Muscle layer of duodenum (tissue), 2 donors: ENCODE measurements at regions not wholly inside any gene's neighbourhood (a gene's known extent, or its start where the extent isn't known, plus 50 kb on each side); places are given as distances from the start of the nearest gene placed in this dataset.

Source experiments
- H3K27ac ChIP-seq: one replicate; pipeline ENCODE4 v1.7.0; 2013; ENCODE audit warnings: mild to moderate bottlenecking, low read length
- H3K27me3 ChIP-seq: one replicate; pipeline ENCODE4 v1.7.0; 2013; ENCODE audit warnings: low read depth, mild to moderate bottlenecking, control low read depth, low read length
- H3K36me3 ChIP-seq, 2 donors: one replicate each; pipeline ENCODE4 v1.7.0; 2013; ENCODE audit warnings: low read length in 2 of 2, control low read depth in 1 of 2, mild to moderate bottlenecking in 1 of 2; ENCODE audit not compliant: insufficient read depth in 2 of 2, control insufficient read depth in 1 of 2
- H3K4me1 ChIP-seq, 2 donors: one replicate each; pipeline ENCODE4 v1.7.0; 2013; ENCODE audit warnings: low read length in 2 of 2, mild to moderate bottlenecking in 2 of 2, control low read depth in 1 of 2, moderate library complexity in 1 of 2; ENCODE audit not compliant: insufficient read depth in 2 of 2, control insufficient read depth in 1 of 2
- H3K4me3 ChIP-seq, 2 donors: one replicate each; pipeline ENCODE4 v1.7.0; 2013; ENCODE audit warnings: low read length in 2 of 2, low read depth in 1 of 2, mild to moderate bottlenecking in 1 of 2
- H3K9me3 ChIP-seq, 2 donors: one replicate each; pipeline ENCODE4 v1.7.0; 2013; ENCODE audit warnings: low read length in 2 of 2, control low read depth in 1 of 2, mild to moderate bottlenecking in 1 of 2; ENCODE audit not compliant: control insufficient read depth in 1 of 2
- donor health status: healthy.

DNA sequence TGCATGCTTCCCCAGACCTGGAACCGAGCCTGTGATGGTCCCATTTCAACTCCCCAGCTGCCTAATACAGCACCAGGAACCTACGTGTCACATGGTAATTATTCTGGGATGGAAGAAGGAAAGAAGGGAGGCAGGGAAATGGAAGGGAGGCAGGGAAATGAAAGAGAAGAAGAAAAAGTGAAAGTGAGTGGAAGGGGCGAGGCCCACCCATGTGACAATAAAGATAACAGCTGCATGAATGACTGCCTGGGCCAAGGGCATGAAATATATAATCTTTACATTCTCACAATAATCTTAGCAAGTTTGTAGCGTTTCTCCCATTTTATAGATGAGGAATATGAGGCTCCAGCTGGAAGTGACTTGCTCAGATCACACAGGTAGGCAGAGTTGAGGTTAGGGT, 245.0 kb upstream of the PWP1 start:
- Histone ChIP-seq H3K9me3 (no peaks in the 10 kb centered on the region), H3K4me3 (no peak overlapping the region), H3K27me3 (no peaks in the 10 kb centered on the region), H3K36me3 (no peaks in the 10 kb centered on the region), H3K4me1 (no peaks in the 10 kb centered on the region), H3K27ac (no peak overlapping the region)

DNA sequence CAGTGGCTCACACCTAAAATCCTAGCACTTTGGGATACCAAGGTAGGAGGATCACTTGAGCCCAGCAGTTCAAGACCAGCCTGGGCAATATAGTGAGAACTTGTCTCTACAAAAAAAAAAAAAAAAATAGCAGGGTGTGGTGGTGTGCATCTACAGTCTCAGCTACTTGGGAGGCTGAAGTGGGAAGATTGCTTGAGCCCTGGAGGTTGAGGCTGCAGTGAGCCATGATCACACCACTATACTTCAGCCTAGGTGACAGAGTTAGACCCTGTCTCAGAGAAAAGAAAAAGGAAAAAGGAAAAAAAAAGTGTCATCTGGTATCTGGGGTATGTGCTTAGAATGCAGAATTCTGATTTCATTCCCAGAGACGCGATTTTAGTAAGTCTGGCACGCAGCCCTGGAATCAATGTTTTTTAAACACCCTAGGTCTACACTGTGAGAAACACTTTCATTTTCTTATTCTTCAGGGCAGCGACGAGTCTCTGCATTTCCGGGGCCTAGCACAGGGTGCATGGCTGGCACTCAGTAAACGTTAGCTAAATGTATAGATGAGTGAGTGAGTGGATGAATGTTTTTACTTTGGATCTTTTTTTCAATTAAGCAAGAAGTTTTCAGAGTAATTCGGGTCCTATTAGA, 243.8 kb upstream of the PWP1 start:
- no peaks in the 10 kb centered on the region for H3K36me3 ChIP-seq
- no peaks in the 10 kb centered on the region for H3K9me3 ChIP-seq
- no peaks in the 10 kb centered on the region for H3K4me1 ChIP-seq
- no peaks in the 10 kb centered on the region for H3K27me3 ChIP-seq
- H3K27ac ChIP-seq, result peak overlapping the region; percentile 34
- peak overlapping the region; percentile 13 to 45 for H3K4me3 ChIP-seq

DNA sequence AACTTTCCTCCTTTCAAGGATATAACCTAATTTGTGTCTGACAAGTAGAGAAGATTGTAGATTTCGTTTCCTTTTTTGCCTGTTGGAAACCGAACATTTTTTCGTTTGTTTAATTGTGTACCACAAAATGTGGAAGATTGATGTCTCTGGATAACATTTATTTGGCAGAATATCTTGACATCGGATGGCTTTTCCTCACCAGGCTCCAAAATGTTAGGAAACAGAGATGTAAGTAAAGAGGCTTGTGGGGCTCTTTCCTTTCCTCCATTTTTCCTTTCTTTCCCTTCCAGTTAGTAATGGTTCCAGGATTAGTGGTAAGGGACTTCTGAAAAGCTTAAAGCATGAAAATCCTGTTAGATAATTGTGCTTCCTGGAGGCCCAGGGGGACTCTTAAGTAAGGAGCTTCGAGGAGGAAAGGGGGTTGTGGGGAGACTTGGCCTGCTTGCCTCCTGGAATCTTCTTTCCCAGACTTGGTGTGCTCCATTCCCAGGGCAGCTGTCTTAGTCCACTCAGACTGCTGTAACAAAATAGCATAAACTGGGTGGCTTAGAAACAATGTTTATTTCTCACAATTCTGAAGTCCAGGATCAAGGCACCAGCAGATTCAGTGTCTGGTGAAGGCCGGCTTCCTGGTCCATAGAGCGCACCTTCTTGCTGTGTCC, 243.1 kb upstream of the PWP1 start:
- peak overlapping the region; percentile 34 for H3K27ac ChIP-seq
- H3K27me3 ChIP-seq, result no peaks in the 10 kb centered on the region
- H3K4me1 ChIP-seq, result no peaks in the 10 kb centered on the region
- H3K4me3 ChIP-seq, result peak overlapping the region in 1 of 2 donors; percentile 13
- no peaks in the 10 kb centered on the region for H3K36me3 ChIP-seq
- H3K9me3 ChIP-seq, result no peaks in the 10 kb centered on the region

DNA sequence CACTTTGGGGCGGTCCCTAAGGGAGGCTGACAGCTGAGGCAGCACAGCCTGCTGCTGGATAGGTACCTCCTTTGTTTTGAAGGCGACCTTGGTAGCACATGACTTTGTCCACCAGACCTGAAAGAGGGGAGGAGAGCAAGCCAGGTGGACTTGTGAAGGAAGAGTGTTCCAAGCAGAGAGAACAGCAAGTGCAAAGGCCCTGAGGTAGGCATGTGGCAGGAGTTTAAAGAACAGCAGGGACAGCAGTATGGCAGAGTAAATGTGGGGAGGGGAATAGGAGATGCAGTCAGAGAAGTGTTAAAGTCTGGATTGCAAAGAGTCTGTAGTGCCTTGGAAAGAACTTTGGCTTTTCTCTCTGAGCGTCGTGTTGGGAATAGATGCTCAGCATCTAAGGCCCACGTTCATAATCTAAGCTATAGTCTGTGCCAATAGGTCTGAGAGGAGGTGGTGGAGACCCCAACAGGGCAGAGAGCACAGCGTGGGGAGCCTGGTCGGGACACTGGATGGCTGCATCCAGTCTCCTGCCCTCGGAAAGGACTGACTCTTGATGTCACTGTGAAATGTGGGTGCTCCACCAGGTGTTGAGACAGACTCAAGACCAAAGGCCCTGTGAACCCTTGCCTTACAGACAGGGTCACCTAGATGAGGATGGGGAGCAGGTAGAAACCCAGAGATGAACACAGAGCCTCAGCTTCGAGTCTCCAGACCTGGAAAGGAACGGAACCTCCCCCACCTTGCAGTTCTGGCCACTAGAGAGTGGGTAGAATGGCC, 242.1 kb upstream of the PWP1 start:
- Histone ChIP-seq H3K27me3 (no peaks in the 10 kb centered on the region), H3K27ac (no peak overlapping the region), H3K9me3 (no peaks in the 10 kb centered on the region), H3K36me3 (no peaks in the 10 kb centered on the region), H3K4me3 (no peak overlapping the region), H3K4me1 (no peaks in the 10 kb centered on the region)

DNA sequence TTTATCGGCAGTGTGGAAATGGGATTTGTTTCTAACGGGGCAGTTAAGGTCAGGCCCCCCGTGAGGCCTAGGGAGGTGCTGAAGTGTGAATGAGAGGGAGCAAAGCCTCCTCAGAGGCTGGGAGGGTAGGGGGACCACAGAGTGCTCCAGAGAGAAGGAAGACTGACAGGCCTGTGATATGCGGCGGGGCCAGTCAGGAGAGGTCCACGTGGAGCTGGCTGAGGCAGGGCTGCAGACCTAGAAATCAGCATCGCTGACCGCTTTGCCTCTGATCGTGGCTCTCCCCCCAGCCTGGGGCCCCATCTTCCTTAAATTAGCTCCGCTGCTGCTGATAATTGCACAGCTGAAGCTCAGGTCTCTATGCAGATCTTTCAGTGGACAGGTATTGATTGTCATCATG, 240.8 kb upstream of the PWP1 start:
- H3K4me3 ChIP-seq, result no peak overlapping the region
- no peaks in the 10 kb centered on the region for H3K4me1 ChIP-seq
- no peaks in the 10 kb centered on the region for H3K9me3 ChIP-seq
- H3K27me3 ChIP-seq, result no peaks in the 10 kb centered on the region
- H3K36me3 ChIP-seq, result no peaks in the 10 kb centered on the region
- H3K27ac ChIP-seq, result no peak overlapping the region

DNA sequence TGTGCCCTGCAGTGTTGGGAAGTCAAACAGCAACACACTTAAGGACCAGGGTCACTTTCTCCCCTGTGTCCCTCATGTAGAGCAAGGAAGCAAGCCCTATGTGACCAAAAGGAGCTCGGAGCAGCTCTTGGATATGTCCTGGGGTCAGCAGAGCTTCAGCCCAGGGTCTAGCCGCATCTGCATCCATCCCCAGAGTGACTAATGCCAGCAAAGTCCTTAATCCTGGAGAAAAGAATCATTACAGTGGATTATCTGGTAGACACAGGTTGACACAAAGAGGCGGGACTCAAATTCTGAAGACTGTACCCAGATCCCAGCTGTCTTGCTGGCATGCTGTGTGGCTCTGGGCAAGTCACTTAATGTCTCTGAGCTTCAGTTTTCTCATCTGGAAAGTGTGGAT, 239.1 kb upstream of the PWP1 start:
- H3K4me1 ChIP-seq, result no peaks in the 10 kb centered on the region
- H3K9me3 ChIP-seq, result no peaks in the 10 kb centered on the region
- H3K27ac ChIP-seq, result no peak overlapping the region
- H3K27me3 ChIP-seq, result no peaks in the 10 kb centered on the region
- H3K4me3 ChIP-seq, result no peak overlapping the region
- no peaks in the 10 kb centered on the region for H3K36me3 ChIP-seq

DNA sequence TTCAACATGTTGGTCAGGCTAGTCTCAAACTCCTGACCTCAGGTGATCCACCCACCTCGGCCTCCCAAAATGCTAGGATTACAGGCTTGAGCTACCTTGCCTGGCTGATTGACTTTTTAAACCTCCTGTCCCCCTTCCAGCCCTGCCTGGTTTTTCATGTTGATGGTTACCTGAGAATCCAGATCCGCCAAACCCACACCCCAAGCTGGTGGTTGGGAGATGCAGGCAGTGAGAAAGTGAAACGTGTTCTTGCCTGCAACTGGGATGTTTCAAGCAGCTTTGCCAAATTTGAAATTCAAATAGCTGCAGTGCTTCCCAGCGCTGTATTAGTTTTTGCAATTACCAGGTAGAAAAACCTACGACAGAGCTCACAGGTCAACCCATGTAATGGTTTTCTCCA, 238.3 kb upstream of the PWP1 start:
- Histone ChIP-seq H3K36me3 (no peaks in the 10 kb centered on the region), H3K27me3 (no peaks in the 10 kb centered on the region), H3K9me3 (no peaks in the 10 kb centered on the region), H3K4me1 (no peaks in the 10 kb centered on the region), H3K27ac (no peak overlapping the region), H3K4me3 (no peak overlapping the region)

DNA sequence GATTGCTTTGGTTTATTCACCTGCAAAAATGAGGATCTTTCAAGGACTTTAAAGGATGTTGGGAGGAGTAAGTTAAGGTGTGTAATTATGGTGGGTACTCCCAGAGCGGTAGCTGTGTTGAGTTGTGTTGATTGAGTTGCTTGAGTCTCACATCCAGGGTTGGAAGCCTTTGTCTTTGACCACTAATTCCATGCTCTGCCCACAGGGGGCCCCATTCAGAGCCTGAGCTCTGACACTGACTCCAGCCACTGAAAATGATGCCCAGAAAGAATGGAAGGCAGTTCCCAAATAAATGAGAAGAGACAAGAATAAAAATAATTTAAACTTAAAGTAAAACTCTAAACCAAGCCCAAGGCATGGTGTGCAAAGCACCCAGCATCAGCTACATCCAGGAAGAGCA, 237.4 kb upstream of the PWP1 start:
- H3K27ac ChIP-seq, result no peak overlapping the region
- no peaks in the 10 kb centered on the region for H3K27me3 ChIP-seq
- no peaks in the 10 kb centered on the region for H3K4me1 ChIP-seq
- H3K9me3 ChIP-seq, result peaks cover 0 to 5% of the 10 kb centered on the region in 2 donors
- no peaks in the 10 kb centered on the region for H3K36me3 ChIP-seq
- H3K4me3 ChIP-seq, result no peak overlapping the region

DNA sequence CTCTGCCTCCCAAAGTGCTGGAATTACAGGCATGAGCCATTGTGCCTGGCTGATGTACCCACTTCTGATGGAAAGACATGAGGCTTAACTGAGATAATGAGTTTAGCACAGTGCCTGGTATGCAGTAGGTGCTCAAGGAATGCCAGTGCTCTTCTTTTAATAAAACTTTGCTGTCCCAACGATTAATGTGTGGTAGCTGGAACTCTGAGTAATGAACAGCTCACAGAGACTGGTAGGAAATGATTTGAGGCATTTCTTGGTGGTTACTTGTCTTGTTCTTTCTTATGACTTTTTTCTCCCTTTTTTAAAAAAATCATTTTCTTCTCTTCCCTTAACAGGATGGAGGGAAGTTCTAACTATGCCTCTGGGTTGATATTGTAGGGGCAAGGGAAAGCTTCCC, 235.7 kb upstream of the PWP1 start:
- H3K27me3 ChIP-seq, result no peaks in the 10 kb centered on the region
- peaks cover 0 to 8% of the 10 kb centered on the region in 2 donors for H3K9me3 ChIP-seq
- no peak overlapping the region for H3K27ac ChIP-seq
- no peaks in the 10 kb centered on the region for H3K36me3 ChIP-seq
- H3K4me3 ChIP-seq, result no peak overlapping the region
- no peaks in the 10 kb centered on the region for H3K4me1 ChIP-seq

DNA sequence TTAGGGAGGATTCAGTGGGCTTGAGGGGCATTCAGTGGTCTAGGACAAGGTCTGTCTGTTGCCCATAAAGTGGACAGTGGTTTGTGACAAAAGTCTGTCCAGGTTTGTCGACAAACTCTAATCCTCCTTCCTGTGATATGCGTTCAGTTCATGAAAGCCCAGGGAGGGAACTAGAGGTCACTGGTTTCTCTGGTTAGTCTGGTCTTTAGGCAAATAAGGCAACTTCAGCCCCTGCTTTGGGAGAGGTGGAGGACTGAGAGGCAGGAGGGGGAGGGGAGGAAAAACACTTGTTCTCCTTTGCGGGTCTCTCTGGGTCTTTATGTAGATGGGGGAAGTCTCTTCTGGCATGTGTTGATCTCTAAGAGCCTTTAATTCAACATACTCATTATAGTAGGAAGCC, 235.1 kb upstream of the PWP1 start:
- H3K9me3 ChIP-seq, result peaks cover 0 to 8% of the 10 kb centered on the region in 2 donors
- H3K27me3 ChIP-seq, result no peaks in the 10 kb centered on the region
- H3K4me3 ChIP-seq, result no peak overlapping the region
- no peaks in the 10 kb centered on the region for H3K36me3 ChIP-seq
- no peak overlapping the region for H3K27ac ChIP-seq
- H3K4me1 ChIP-seq, result no peaks in the 10 kb centered on the region

DNA sequence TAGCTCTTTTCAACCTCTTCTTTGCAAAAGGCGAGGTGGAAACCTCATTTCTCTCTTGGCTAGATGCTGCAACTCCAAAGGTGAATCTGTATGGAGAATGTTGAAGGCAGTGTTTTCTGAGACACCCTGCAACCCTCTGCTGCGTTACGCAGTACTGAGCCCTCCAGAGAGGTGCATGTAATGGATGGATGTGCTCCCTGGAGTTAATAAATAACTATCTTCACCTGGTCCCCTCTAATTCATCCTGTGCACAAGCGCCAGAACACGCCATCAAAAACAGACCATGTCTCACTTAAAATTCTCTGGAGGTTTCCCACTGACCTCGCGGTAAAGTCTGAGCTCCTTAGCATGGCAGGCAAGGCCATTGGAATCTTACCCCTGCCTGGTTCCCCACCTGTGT, 234.4 kb upstream of the PWP1 start:
- Histone ChIP-seq H3K9me3 (peaks cover 0 to 8% of the 10 kb centered on the region in 2 donors), H3K4me3 (no peak overlapping the region), H3K36me3 (no peaks in the 10 kb centered on the region), H3K27ac (no peak overlapping the region), H3K27me3 (no peaks in the 10 kb centered on the region), H3K4me1 (no peaks in the 10 kb centered on the region)
